ENCODE measurements at regions not wholly inside any gene's neighbourhood (a gene's known extent, or its start where the extent isn't known, plus 50 kb on each side); places are given as distances from the start of the nearest gene placed in this dataset.

GRCh38 chr6:18326001-18326400, 61.1 kb upstream of the RNF144B start:
- no peak overlapping the region for H3K4me3 ChIP-seq
- no peaks in the 10 kb centered on the region for H3K36me3 ChIP-seq
- peaks cover 0 to 8% (median 0%) of the 10 kb centered on the region in 4 donors for H3K4me1 ChIP-seq
- no peak for DNase-seq
- WGBS (ENCODE audit: insufficient coverage, low coverage, low lambda C conversion rate, missing lambda C conversion rate): 75% methylated on average over 2 of the region's 2 CpGs
- intact Hi-C loops (cut with DNase I): loop anchor here (5.0 kb wide), 1 partner anchor 176 kb away; no protein-coding TSS in a partner anchor
- no peak overlapping the region for H3K27ac ChIP-seq
- no peaks in the 10 kb centered on the region for H3K27me3 ChIP-seq
- no peak for TF ChIP-seq POLR2A (IDR thresholded peaks at IDR 0.05)
- no peak for TF ChIP-seq CTCF (IDR thresholded peaks at IDR 0.05)
- H3K9me3 ChIP-seq: no peaks in the 10 kb centered on the region
- no peak for ATAC-seq

- DNase-seq (no peak), ATAC-seq (peak in 3 of 4 donors; percentile 26 to 51 (median 38))
- Histone ChIP-seq H3K4me1 (peaks cover 0 to 8% (median 0%) of the 10 kb centered on the region in 4 donors), H3K27me3 (no peaks in the 10 kb centered on the region), H3K9me3 (no peaks in the 10 kb centered on the region), H3K36me3 (no peaks in the 10 kb centered on the region), H3K4me3 (no peak overlapping the region), H3K27ac (no peak overlapping the region)
- no peak for TF ChIP-seq POLR2A (IDR thresholded peaks at IDR 0.05)
- TF ChIP-seq CTCF (IDR thresholded peaks at IDR 0.05): no peak
- intact Hi-C loops (cut with DNase I): loop anchor here (5.0 kb wide), 1 partner anchor 178 kb away; no protein-coding TSS in a partner anchor
- 18% methylated on average over 4 of the region's 4 CpGs for WGBS (ENCODE audit: insufficient coverage, low coverage, low lambda C conversion rate, missing lambda C conversion rate)
These were observed 60.3 kb upstream of the DEK start for GRCh38 chr6:18324706-18325042.

- no peak overlapping the region for H3K27ac ChIP-seq
- H3K4me1 ChIP-seq: peaks cover 0 to 8% (median 0%) of the 10 kb centered on the region in 4 donors
- H3K27me3 ChIP-seq: no peaks in the 10 kb centered on the region
- no peaks in the 10 kb centered on the region for H3K9me3 ChIP-seq
- intact Hi-C loops (cut with DNase I): no loop called here
- peak; percentile 83 to 90 (median 88) for ATAC-seq
- no peak for DNase-seq
- no peak overlapping the region for H3K4me3 ChIP-seq
- 18% methylated on average over 8 of the region's 8 CpGs for WGBS (ENCODE audit: insufficient coverage, low coverage, low lambda C conversion rate, missing lambda C conversion rate)
- TF ChIP-seq CTCF (IDR thresholded peaks at IDR 0.05): peak; percentile 69 to 86 (median 78)
- no peak for TF ChIP-seq POLR2A (IDR thresholded peaks at IDR 0.05)
- no peaks in the 10 kb centered on the region for H3K36me3 ChIP-seq
These were observed 59.8 kb upstream of the DEK start for GRCh38 chr6:18323935-18324705.

- ATAC-seq: no peak
- H3K4me3 ChIP-seq: no peak overlapping the region
- TF ChIP-seq CTCF (IDR thresholded peaks at IDR 0.05) (no peak), POLR2A (IDR thresholded peaks at IDR 0.05) (no peak)
- H3K36me3 ChIP-seq: no peaks in the 10 kb centered on the region
- no peak overlapping the region for H3K27ac ChIP-seq
- intact Hi-C loops (cut with DNase I): no loop called here
- 0% methylated on average over 1 of the region's 1 CpG for WGBS (ENCODE audit: insufficient coverage, low coverage, low lambda C conversion rate, missing lambda C conversion rate)
- no peaks in the 10 kb centered on the region for H3K9me3 ChIP-seq
- no peaks in the 10 kb centered on the region for H3K27me3 ChIP-seq
- H3K4me1 ChIP-seq: peaks cover 0 to 7% (median 0%) of the 10 kb centered on the region in 4 donors
- DNase-seq: no peak
These were observed 53.5 kb upstream of the DEK start for GRCh38 chr6:18317850-18318249.

All from right lobe of liver (tissue), 6 donors.